Activated T-helper 17 cell treated with anti-CD3 and anti-CD28 coated beads, Interleukin-2, amount 50 U/mL, for 72 hours (primary cell): ENCODE measurements at regions not wholly inside any gene's neighbourhood (a gene's known extent, or its start where the extent isn't known, plus 50 kb on each side); places are given as distances from the start of the nearest gene placed in this dataset.
"Not testable (repeated sequence)": the region's sequence is repeated elsewhere in the genome, so short reads cannot be mapped to it uniquely, and the experiment has no call there.

Experiments used
- ATAC-seq: fragments of 150-1000 bp; cut with Tn5 transposase; replicated peaks from 2 replicates; pipeline ENCODE4 v1.10.0; 2021; ENCODE audit warnings: mild to moderate bottlenecking, moderate library complexity
- H3K27ac Mint-ChIP-seq: one replicate; pipeline ENCODE4 v1.8.0; 2022; ENCODE audit warnings: mixed read lengths
- H3K27me3 Mint-ChIP-seq: one replicate; pipeline ENCODE4 v1.8.0; 2022; ENCODE audit warnings: mixed read lengths
- H3K36me3 Mint-ChIP-seq: one replicate; pipeline ENCODE4 v1.8.0; 2022; ENCODE audit warnings: low read depth, mild to moderate bottlenecking, mixed read lengths
- H3K4me1 Mint-ChIP-seq: one replicate; pipeline ENCODE4 v1.8.0; 2022; ENCODE audit warnings: mixed read lengths
- H3K4me3 Mint-ChIP-seq: one replicate; pipeline ENCODE4 v1.8.0; 2022; ENCODE audit warnings: mild to moderate bottlenecking, mixed read lengths
- H3K9me3 Mint-ChIP-seq: one replicate; pipeline ENCODE4 v1.8.0; 2022; ENCODE audit warnings: mixed read lengths

DNA sequence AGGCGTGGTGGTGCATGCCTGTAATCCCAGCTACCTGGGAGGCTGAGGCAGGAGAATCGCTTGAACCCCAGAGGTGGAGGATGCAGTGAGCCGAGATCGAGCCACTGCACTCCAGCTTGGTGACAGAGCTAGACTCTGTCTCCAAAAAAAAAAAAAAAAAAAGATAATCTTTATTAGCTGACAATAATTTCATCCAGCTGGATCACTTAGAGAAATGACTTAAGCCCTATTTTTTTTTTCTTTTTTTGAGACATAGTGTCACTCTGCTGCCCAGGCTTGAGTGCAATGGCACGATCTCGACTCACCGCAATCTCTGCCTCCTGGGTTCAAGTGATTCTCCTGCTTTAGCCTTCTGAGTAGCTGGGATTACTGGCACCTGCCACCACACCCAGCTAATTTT lies 51.6 kb upstream of the MAP4K4 start:
- not testable (repeated sequence) for H3K4me3 Mint-ChIP-seq, H3K27ac Mint-ChIP-seq, ATAC-seq, H3K36me3 Mint-ChIP-seq, H3K27me3 Mint-ChIP-seq, H3K9me3 Mint-ChIP-seq, H3K4me1 Mint-ChIP-seq

DNA sequence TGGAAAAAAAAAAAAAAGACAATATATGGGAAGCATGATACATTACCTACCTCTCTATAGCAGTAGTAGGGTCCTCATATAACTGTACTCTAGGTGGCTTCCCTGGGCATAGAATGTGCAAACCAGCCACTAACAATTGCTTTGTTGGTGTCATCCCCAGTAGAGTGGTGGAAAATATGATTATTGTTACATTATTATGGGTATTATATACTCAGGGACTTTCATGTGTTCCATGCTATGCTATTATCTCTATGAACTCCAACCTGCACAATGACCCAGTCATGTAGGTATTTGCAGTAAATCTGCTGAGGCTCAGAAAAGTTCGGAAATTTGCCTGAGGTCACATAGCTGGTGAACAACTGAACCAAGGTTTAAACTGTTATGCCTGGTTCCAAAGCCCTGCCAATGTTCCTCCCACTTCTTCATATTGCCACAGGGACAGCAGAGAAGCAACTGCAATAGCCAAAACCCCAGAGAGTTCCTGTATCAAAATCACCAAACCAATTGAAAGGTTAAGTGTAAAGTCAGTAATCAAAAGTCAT lies 52.6 kb upstream of the MAP4K4 start:
- ATAC-seq: no peak
- Mint-ChIP-seq H3K4me3 (no peak overlapping the region), H3K27me3 (no peaks in the 10 kb centered on the region), H3K9me3 (no peaks in the 10 kb centered on the region), H3K4me1 (no peaks in the 10 kb centered on the region), H3K36me3 (no peaks in the 10 kb centered on the region), H3K27ac (no peak overlapping the region)

- no peak overlapping the region for H3K4me3 Mint-ChIP-seq
- no peaks in the 10 kb centered on the region for H3K4me1 Mint-ChIP-seq
- H3K9me3 Mint-ChIP-seq: no peaks in the 10 kb centered on the region
- no peaks in the 10 kb centered on the region for H3K36me3 Mint-ChIP-seq
- no peaks in the 10 kb centered on the region for H3K27me3 Mint-ChIP-seq
- H3K27ac Mint-ChIP-seq: no peak overlapping the region
- no peak for ATAC-seq
Measured at GRCh38 chr2:101643004-101643524, 54.4 kb upstream of the MAP4K4 start.

- Mint-ChIP-seq H3K4me1 (no peaks in the 10 kb centered on the region), H3K27ac (no peak overlapping the region), H3K27me3 (no peaks in the 10 kb centered on the region), H3K9me3 (no peaks in the 10 kb centered on the region), H3K36me3 (no peaks in the 10 kb centered on the region), H3K4me3 (no peak overlapping the region)
- ATAC-seq: no peak
Measured at GRCh38 chr2:101638817-101639605, 58.5 kb upstream of the MAP4K4 start.

GRCh38 chr2:101638181-101638711 lies 59.3 kb upstream of the MAP4K4 start:
- H3K36me3 Mint-ChIP-seq: no peaks in the 10 kb centered on the region
- H3K4me1 Mint-ChIP-seq: no peaks in the 10 kb centered on the region
- no peak overlapping the region for H3K4me3 Mint-ChIP-seq
- H3K9me3 Mint-ChIP-seq: no peaks in the 10 kb centered on the region
- no peaks in the 10 kb centered on the region for H3K27me3 Mint-ChIP-seq
- H3K27ac Mint-ChIP-seq: no peak overlapping the region
- no peak for ATAC-seq

DNA sequence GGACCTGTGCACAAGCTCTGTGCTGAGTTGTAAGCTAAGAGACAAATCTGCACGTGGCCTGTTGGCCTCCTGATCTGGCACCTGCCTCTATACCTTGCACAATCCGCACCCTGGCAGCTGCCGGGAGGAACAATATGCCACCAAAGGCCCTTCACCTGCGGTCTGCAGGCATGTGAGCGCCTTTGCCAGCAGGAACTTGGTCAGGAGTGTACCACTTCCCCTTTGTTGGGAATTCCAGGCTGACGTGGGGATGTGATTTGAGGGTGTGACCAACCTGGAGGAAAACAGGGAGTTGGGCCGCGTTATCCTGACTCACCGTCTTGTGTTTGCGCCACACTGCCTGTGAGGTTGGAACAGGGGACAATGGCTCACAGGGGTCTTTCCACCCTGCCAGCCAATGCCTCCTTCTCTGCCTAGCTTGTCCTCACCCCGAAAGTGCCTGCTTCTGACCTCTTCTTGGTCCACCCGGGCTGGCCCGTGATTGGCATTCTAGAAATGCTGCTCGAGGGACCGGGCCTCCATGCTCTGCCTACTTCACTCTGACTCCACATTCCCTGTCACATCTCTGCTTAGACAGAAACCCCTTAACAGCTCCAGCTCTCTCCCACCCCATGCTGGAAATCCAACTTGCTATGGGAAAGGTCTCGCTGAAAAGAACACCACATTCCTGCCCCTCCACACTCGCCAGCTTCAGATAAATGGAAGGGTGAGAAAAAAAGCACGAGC lies 67.1 kb upstream of the MAP4K4 start:
- no peaks in the 10 kb centered on the region for H3K9me3 Mint-ChIP-seq

GRCh38 chr2:101628030-101628392 lies 69.5 kb upstream of the MAP4K4 start:
- Mint-ChIP-seq H3K27ac (no peak overlapping the region), H3K9me3 (peaks cover 4% of the 10 kb centered on the region), H3K4me1 (peaks cover 8% of the 10 kb centered on the region), H3K36me3 (no peaks in the 10 kb centered on the region), H3K4me3 (no peak overlapping the region), H3K27me3 (no peaks in the 10 kb centered on the region)
- no peak for ATAC-seq

More for the DNA sequence above, 67.1 kb upstream of the MAP4K4 start:
- Mint-ChIP-seq H3K36me3 (no peaks in the 10 kb centered on the region), H3K27me3 (no peaks in the 10 kb centered on the region), H3K4me3 (no peak overlapping the region), H3K27ac (no peak overlapping the region), H3K4me1 (no peaks in the 10 kb centered on the region)
- no peak for ATAC-seq

DNA sequence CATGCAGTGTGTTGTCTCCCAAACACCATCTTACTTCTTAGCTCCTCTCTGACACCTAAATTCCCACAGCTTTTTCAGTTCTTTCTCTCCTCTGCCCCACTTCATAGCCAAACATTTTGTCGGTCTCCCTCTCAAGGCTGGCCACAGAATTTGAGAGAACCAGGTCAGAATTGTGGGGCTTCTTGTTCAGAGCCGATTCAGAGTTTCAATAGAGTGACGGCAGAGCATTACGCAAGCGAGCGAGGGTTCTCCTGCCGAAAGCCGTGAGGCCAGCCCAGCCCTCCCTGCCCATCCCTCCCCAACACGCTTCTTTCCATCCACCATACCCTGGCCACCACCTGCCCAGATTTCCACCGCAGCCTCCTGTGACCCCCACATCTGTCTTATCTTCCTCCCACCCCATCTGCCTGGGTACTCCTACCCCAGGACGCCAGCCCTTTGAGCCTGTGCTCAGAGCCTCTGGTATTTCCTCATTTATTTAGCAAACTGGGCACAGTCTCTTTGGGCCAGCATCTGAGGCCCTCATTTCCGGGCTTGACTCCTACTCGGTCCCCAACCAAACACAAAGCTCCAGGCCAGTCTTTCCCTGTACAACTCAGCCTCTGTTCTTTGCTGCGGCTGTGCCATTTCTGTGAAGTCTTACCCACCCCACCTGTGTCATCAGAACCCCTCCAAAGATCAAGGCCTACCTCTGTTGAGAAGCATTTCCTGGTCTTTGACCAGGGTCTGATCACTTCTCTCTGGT lies 70.0 kb upstream of the MAP4K4 start:
- Mint-ChIP-seq H3K36me3 (no peaks in the 10 kb centered on the region), H3K9me3 (peaks cover 6% of the 10 kb centered on the region), H3K27ac (no peak overlapping the region), H3K4me1 (peaks cover 14% of the 10 kb centered on the region), H3K4me3 (no peak overlapping the region), H3K27me3 (no peaks in the 10 kb centered on the region)
- no peak for ATAC-seq

DNA sequence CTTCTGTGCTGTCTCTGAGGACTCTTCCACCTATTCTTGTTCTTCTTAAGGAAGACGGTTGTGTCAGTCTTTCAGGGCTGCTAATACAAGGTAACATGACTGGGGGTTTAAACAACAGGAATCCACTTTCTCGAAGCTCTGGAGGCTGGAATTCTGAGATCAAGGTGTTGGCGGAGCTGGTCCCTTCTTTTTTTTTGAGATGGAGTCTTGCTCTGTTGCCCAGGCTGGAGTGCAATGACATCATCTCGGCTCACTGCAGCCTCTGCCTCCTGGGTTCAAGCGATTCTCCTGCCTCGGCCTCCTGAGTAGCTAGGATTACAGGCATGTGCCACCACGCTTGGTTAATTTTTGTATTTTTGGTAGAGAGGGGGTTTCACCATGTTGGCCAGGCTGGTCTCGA lies 71.7 kb upstream of the MAP4K4 start:
- H3K36me3 Mint-ChIP-seq, H3K4me3 Mint-ChIP-seq, H3K9me3 Mint-ChIP-seq, ATAC-seq, H3K27me3 Mint-ChIP-seq: not testable (repeated sequence)
- Mint-ChIP-seq H3K4me1 (peaks cover 19% of the 10 kb centered on the region), H3K27ac (peak overlapping the region; percentile 2)

DNA sequence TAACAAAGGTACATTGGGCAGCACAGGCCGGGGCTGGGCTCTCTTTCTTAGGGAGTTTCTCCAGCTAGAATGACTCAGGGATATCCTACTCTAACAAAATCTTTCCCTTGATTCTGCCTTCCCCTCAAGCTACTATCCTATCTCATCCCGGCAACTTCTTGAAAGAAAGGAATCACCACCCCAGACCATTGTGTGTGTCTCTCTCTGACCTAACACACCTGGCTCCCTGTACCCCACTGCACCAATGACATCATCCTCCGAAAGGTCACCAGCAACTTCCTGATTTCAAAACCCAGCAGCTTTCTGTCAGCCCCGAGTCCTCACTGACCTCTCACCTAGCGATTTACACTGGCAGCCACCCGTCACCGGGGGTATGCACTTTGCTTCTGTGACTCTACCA lies 72.1 kb upstream of the MAP4K4 start:
- Mint-ChIP-seq H3K4me3 (no peak overlapping the region), H3K4me1 (peaks cover 19% of the 10 kb centered on the region), H3K9me3 (peaks cover 6% of the 10 kb centered on the region), H3K27ac (peak overlapping the region; percentile 2), H3K27me3 (no peaks in the 10 kb centered on the region), H3K36me3 (no peaks in the 10 kb centered on the region)
- no peak for ATAC-seq

DNA sequence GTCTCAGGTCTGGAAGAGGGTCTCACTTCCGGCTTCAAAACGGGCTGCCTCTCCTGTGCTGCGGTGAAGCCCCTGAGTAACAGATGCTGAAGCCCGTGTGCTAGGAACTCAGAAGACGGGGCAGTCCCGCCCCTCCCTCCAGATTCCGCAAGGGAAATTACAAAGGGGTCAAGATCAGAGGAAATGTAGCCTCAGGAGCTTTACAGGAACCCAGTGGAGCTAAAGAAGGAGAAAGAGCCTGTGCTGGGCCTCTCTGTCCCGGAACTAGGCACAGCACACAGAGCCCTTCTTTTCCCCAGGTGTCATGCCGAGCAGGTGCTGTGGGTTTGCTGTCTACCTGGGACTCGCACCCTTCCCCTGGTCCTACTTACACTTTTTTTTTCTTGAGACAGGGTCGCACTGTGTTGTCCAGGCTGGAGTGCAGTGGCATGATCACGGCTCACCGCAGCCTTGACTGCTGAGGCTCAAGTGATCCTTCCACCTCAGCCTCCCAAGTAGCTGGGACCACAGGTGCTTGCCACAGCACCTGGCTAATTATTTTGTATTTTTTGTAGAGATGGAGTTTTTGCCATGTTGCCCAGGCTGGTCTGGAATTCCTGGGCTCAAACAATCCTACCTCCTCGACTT lies 72.7 kb upstream of the MAP4K4 start:
- Mint-ChIP-seq H3K36me3 (no peaks in the 10 kb centered on the region), H3K27ac (no peak overlapping the region), H3K4me3 (no peak overlapping the region), H3K4me1 (peaks cover 19% of the 10 kb centered on the region), H3K27me3 (no peaks in the 10 kb centered on the region), H3K9me3 (peaks cover 6% of the 10 kb centered on the region)
- no peak for ATAC-seq

DNA sequence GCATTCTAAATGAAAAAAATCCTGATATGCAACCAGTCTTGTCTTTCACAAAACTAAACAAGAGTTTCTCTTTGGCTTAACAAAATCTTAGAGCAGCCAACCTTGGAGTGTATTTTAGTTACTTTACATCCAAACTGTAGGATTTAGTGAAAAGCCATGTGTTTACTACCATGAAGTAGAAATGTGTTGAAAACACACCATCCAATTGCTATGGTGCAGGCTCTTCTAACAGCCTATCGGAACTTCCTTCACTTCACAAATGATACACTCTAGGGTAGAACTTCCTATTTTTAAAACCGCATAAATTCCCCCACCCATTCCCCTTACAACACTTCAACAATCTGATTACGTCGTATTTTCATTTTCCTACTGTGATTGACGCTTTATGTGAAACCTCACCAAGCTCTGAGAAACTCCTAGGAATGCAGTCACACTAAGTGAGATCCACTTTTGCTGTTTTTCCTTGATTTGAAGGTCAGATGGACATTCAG lies 74.4 kb upstream of the MAP4K4 start:
- Mint-ChIP-seq H3K36me3 (no peaks in the 10 kb centered on the region), H3K9me3 (peaks cover 6% of the 10 kb centered on the region), H3K4me3 (peak overlapping the region; percentile 66), H3K27me3 (no peaks in the 10 kb centered on the region), H3K27ac (peak overlapping the region; percentile 70), H3K4me1 (peaks cover 19% of the 10 kb centered on the region)
- ATAC-seq: peak; percentile 77

- Mint-ChIP-seq H3K27ac (peak overlapping the region; percentile 70), H3K4me1 (peaks cover 19% of the 10 kb centered on the region), H3K9me3 (peaks cover 6% of the 10 kb centered on the region), H3K36me3 (no peaks in the 10 kb centered on the region), H3K27me3 (no peaks in the 10 kb centered on the region), H3K4me3 (peak overlapping the region; percentile 66)
- peak; percentile 81 for ATAC-seq
Measured at GRCh38 chr2:101622210-101623030, 75.1 kb upstream of the MAP4K4 start.
